Trophoblast cell (in vitro differentiated cells and primary cell): ENCODE measurements at regions not wholly inside any gene's neighbourhood (a gene's known extent, or its start where the extent isn't known, plus 50 kb on each side); places are given as distances from the start of the nearest gene placed in this dataset.

ENCODE experiments used
- DNase-seq, 2 donors: peaks; one replicate each; pipeline ENCODE4 v3.0.0-alpha.2; 2016
- H2AFZ ChIP-seq: 2 replicates; pipeline ENCODE4 v1.6.1; 2013; ENCODE audit warnings: low read length, moderate library complexity, mild to moderate bottlenecking; ENCODE audit not compliant: insufficient read depth, poor library complexity
- H2AK5ac ChIP-seq: 2 replicates; pipeline ENCODE4 v1.6.1; 2013; ENCODE audit warnings: mild to moderate bottlenecking, low read length
- H2BK120ac ChIP-seq: 2 replicates; pipeline ENCODE4 v1.6.1; 2013; ENCODE audit warnings: low read length, mild to moderate bottlenecking, moderate library complexity; ENCODE audit not compliant: insufficient read depth, poor library complexity
- H2BK12ac ChIP-seq: 2 replicates; pipeline ENCODE4 v1.6.1; 2013; ENCODE audit warnings: mild to moderate bottlenecking, low read length, moderate library complexity
- H2BK5ac ChIP-seq: 2 replicates; pipeline ENCODE4 v1.6.1; 2013; ENCODE audit warnings: low read length, low read depth, moderate library complexity, mild to moderate bottlenecking; ENCODE audit not compliant: poor library complexity
- H3K14ac ChIP-seq: 2 replicates; pipeline ENCODE4 v1.6.1; 2013; ENCODE audit warnings: mild to moderate bottlenecking, low read length
- H3K18ac ChIP-seq: 2 replicates; pipeline ENCODE4 v1.6.1; 2013; ENCODE audit warnings: mild to moderate bottlenecking, low read length
- H3K23ac ChIP-seq: 2 replicates; pipeline ENCODE4 v1.6.1; 2013; ENCODE audit warnings: low read length
- H3K27ac ChIP-seq: 2 replicates; pipeline ENCODE4 v1.5.1; 2013; ENCODE audit warnings: low read depth, mild to moderate bottlenecking, inconsistent platforms, low read length, moderate library complexity
- H3K27me3 ChIP-seq: 2 replicates; pipeline ENCODE4 v1.6.1; 2013; ENCODE audit warnings: inconsistent platforms, mild to moderate bottlenecking, low read length, moderate library complexity; ENCODE audit not compliant: insufficient read depth
- H3K36me3 ChIP-seq, 2 experiments: 1 replicate in 1 of 2; 2 replicates in 1 of 2; pipeline ENCODE4 v1.6.1; 2013; ENCODE audit warnings: low read length in 2 of 2, mild to moderate bottlenecking in 2 of 2, moderate library complexity in 1 of 2; ENCODE audit not compliant: insufficient read depth in 2 of 2, control insufficient read depth in 1 of 2
- H3K4ac ChIP-seq: 2 replicates; pipeline ENCODE4 v1.6.1; 2013; ENCODE audit warnings: low read depth, mild to moderate bottlenecking, low read length, moderate library complexity
- H3K4me1 ChIP-seq, 2 experiments: 1 replicate in 1 of 2; 2 replicates in 1 of 2; pipeline ENCODE4 v1.6.1; 2013; ENCODE audit warnings: low read length in 2 of 2, mild to moderate bottlenecking in 2 of 2, moderate library complexity in 1 of 2; ENCODE audit not compliant: insufficient read depth in 2 of 2, control insufficient read depth in 1 of 2
- H3K4me2 ChIP-seq: 2 replicates; pipeline ENCODE4 v1.6.1; 2013; ENCODE audit warnings: inconsistent platforms, mild to moderate bottlenecking, low read length, moderate library complexity
- H3K4me3 ChIP-seq: 2 replicates; pipeline ENCODE4 v1.5.1; 2013; ENCODE audit warnings: mild to moderate bottlenecking, low read depth, low read length, inconsistent platforms
- H3K79me1 ChIP-seq: one replicate; pipeline ENCODE4 v1.6.1; 2013; ENCODE audit warnings: low read length
- H3K79me2 ChIP-seq: 2 replicates; pipeline ENCODE4 v1.6.1; 2013; ENCODE audit warnings: low read length, mild to moderate bottlenecking; ENCODE audit not compliant: control insufficient read depth, insufficient read depth, poor library complexity
- H3K9ac ChIP-seq: 2 replicates; pipeline ENCODE4 v1.6.1; 2013; ENCODE audit warnings: mild to moderate bottlenecking, low read length
- H3K9me3 ChIP-seq: 2 replicates; pipeline ENCODE4 v1.6.1; 2013; ENCODE audit warnings: low read depth, mild to moderate bottlenecking, control low read depth, inconsistent platforms, low read length; ENCODE audit not compliant: insufficient read depth
- H4K12ac ChIP-seq: 2 replicates; pipeline ENCODE4 v1.6.1; 2013; ENCODE audit warnings: low read depth, mild to moderate bottlenecking, low read length, moderate library complexity
- H4K8ac ChIP-seq: 2 replicates; pipeline ENCODE4 v1.6.1; 2013; ENCODE audit warnings: low read depth, mild to moderate bottlenecking, low read length, moderate library complexity
- H4K91ac ChIP-seq: one replicate; pipeline ENCODE4 v1.6.1; 2013; ENCODE audit warnings: low read depth, mild to moderate bottlenecking, low read length, moderate library complexity
- WGBS: extraction: QIAGEN DNeasy Blood & Tissue Kit; methylation state at CpG from one replicate; pipeline ENCODE4 v1.1.7; 2013; ENCODE audit warnings: missing lambda C conversion rate; ENCODE audit not compliant: insufficient read length, insufficient coverage; ENCODE audit errors: extremely low coverage; 5-methylcytosine and 5-hydroxymethylcytosine counted together

DNA sequence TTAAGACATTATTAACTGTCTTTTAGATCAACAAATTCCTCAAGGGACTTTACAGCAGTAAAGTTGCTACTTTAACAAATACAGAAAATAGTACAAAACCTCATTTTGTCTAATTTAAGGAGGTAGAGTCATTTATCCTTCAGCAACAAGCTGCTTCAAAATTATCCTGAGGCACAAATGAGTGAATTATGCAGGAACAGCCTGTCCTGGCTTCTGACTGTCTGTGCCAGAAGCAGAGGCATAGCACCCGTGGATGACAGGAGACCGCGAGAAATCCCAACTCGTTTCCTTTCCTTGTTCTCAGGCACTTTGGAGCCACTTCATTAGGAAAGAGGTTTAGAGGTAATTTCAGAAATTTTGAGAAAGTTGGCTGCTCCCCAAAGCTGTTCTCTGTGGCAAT lies 549.2 kb upstream of the BTBD3 start:
- no peak overlapping the region for H3K4ac ChIP-seq
- H3K4me2 ChIP-seq: no peak overlapping the region
- no peak overlapping the region for H2AK5ac ChIP-seq
- H3K18ac ChIP-seq: no peak overlapping the region
- H3K23ac ChIP-seq: no peak overlapping the region
- peaks cover 0 to 5% of the 10 kb centered on the region in 2 experiments for H3K4me1 ChIP-seq
- no peak overlapping the region for H2BK12ac ChIP-seq
- no peak overlapping the region for H4K8ac ChIP-seq
- no peak for DNase-seq
- H3K9me3 ChIP-seq: peaks cover 2% of the 10 kb centered on the region
- H3K79me1 ChIP-seq: no peaks in the 10 kb centered on the region
- no peak overlapping the region for H2BK120ac ChIP-seq
- H4K12ac ChIP-seq: no peak overlapping the region
- H3K9ac ChIP-seq: no peak overlapping the region
- no peak overlapping the region for H2AFZ ChIP-seq
- no peak overlapping the region for H4K91ac ChIP-seq
- H3K79me2 ChIP-seq: no peaks in the 10 kb centered on the region
- H3K36me3 ChIP-seq: no peaks in the 10 kb centered on the region
- no peak overlapping the region for H3K14ac ChIP-seq
- no peaks in the 10 kb centered on the region for H3K27me3 ChIP-seq
- no peak overlapping the region for H3K27ac ChIP-seq
- no peak overlapping the region for H2BK5ac ChIP-seq
- WGBS: no CpG with 5 or more reads among the region's 4 CpGs
- no peak overlapping the region for H3K4me3 ChIP-seq

DNA sequence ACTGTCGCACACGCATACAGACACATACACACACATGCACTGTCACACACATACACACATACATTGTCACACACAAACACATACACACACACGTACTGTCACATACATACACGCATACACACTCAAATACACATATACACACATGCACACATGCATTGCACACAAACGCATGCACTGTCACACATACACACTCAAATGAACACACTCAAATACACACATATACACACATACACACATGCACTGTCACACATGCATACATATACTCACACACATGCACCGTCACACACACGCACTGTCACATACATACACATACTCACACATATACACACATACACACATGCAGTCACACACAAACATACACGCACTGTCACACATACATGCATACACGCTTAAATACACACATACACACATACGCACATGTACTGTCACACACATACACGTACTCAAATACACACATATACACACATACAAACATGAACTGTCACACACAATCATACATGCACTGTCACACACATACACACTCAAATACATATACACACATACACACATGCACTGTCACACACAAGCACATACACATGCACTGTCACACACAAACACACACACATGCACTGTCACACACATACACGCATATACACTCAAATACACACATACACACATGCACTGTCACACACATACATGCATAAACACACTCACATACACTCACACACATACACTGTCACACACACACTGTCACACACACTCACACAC lies 548.6 kb upstream of the BTBD3 start:
- Histone ChIP-seq H2AK5ac (no peak overlapping the region), H3K36me3 (no peaks in the 10 kb centered on the region), H4K91ac (no peak overlapping the region), H3K23ac (peak overlapping the region; percentile 79), H3K4ac (no peak overlapping the region), H4K8ac (no peak overlapping the region), H3K4me1 (peaks cover 0 to 5% of the 10 kb centered on the region in 2 experiments), H2BK12ac (no peak overlapping the region), H3K4me2 (no peak overlapping the region), H4K12ac (no peak overlapping the region), H3K27me3 (no peaks in the 10 kb centered on the region), H3K79me2 (no peaks in the 10 kb centered on the region), H3K9ac (no peak overlapping the region), H3K9me3 (peaks cover 2% of the 10 kb centered on the region), H3K79me1 (no peaks in the 10 kb centered on the region), H3K27ac (no peak overlapping the region), H2BK120ac (no peak overlapping the region), H3K14ac (no peak overlapping the region), H3K18ac (no peak overlapping the region), H3K4me3 (peak overlapping the region; percentile 55), H2BK5ac (no peak overlapping the region), H2AFZ (no peak overlapping the region)
- DNase-seq: no peak
- 100% methylated on average over 2 of the region's 12 CpGs for WGBS

DNA sequence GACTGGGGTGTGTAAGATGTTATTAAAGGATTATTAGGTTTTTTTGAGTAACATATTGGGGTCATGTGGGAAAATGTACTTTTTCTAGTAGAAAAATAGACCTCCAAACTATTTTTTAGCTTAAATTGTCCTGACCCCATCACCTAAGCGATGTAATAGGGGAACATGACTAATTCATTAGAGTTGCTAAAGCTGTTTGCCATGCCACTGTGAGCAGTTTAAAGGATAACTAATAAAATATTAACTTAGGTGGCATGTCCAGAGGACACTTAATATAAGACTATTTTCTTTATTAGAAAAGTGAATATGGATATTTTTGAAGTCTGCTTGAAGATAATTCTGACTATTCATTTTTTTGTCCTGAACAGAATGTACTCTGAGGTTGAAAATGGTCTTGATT lies 545.9 kb upstream of the BTBD3 start:
- no peak for DNase-seq
- H4K12ac ChIP-seq: no peak overlapping the region
- H2BK120ac ChIP-seq: no peak overlapping the region
- H3K9me3 ChIP-seq: peaks cover 2% of the 10 kb centered on the region
- H3K9ac ChIP-seq: no peak overlapping the region
- no peak overlapping the region for H4K8ac ChIP-seq
- H3K4me3 ChIP-seq: no peak overlapping the region
- no peak overlapping the region for H2AFZ ChIP-seq
- H3K4ac ChIP-seq: no peak overlapping the region
- H3K27ac ChIP-seq: no peak overlapping the region
- H2AK5ac ChIP-seq: no peak overlapping the region
- no peak overlapping the region for H3K23ac ChIP-seq
- H2BK12ac ChIP-seq: no peak overlapping the region
- no peak overlapping the region for H4K91ac ChIP-seq
- no peak overlapping the region for H3K14ac ChIP-seq
- H3K79me1 ChIP-seq: no peaks in the 10 kb centered on the region
- H3K79me2 ChIP-seq: no peaks in the 10 kb centered on the region
- no peak overlapping the region for H3K18ac ChIP-seq
- peaks cover 0 to 5% of the 10 kb centered on the region in 2 experiments for H3K4me1 ChIP-seq
- no peak overlapping the region for H3K4me2 ChIP-seq
- no peaks in the 10 kb centered on the region for H3K27me3 ChIP-seq
- WGBS: no CpG with 5 or more reads among the region's 1 CpG
- no peak overlapping the region for H2BK5ac ChIP-seq
- H3K36me3 ChIP-seq: no peaks in the 10 kb centered on the region

DNA sequence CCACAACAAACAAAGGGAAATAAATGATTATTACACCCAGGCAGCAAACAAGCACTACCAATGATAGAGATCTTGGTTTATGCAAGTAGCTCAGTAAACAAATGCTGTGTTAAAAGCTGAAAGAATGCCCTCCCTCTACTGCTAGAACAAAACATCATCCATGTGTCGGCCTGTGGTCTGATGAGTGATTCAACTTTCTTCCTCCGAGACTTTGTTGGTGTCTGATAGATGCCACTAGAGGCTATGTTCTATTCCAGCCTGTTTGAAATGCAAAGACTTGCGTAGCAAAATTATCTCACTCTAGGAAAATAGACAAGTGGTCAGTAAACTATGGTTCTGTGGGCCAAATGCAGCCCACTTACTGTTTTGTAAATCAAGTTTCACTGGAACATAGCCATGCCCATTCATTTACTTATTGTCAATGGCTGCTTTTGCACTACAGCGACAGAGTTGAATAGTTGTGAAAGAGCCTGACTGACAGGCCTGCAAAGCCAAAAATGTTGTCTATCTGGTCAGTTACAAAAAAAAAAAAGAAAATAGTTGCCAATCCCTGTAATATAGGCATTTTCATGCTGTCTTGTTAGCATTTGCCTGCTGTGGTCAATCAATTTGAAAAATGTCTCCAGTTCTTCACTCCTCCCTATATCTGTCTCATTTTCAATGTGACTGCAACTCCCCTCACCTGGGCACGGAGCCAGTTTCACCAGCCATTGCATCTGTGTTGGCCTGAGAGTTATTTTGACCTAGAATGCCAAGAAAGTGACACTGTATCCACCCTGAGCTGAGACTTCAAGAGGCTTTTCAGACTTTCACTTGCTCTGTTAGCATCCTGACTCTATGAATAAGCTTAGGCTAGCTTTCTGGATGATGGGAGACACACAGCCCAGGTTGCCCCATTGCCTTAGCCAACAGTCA lies 544.6 kb upstream of the BTBD3 start:
- no peaks in the 10 kb centered on the region for H3K27me3 ChIP-seq
- H3K79me1 ChIP-seq: no peaks in the 10 kb centered on the region
- no peak overlapping the region for H3K23ac ChIP-seq
- H3K14ac ChIP-seq: no peak overlapping the region
- H3K27ac ChIP-seq: no peak overlapping the region
- H3K36me3 ChIP-seq: no peaks in the 10 kb centered on the region
- H3K9ac ChIP-seq: no peak overlapping the region
- no peak overlapping the region for H2BK120ac ChIP-seq
- no peak overlapping the region for H3K4me2 ChIP-seq
- WGBS: no CpG with 5 or more reads among the region's 5 CpGs
- no peak overlapping the region for H3K18ac ChIP-seq
- no peak overlapping the region for H4K8ac ChIP-seq
- H2AK5ac ChIP-seq: no peak overlapping the region
- no peak overlapping the region for H3K4me3 ChIP-seq
- DNase-seq: peak in 1 of 2 donors; percentile 43
- H2AFZ ChIP-seq: no peak overlapping the region
- H2BK5ac ChIP-seq: no peak overlapping the region
- no peak overlapping the region for H3K4ac ChIP-seq
- no peak overlapping the region for H4K91ac ChIP-seq
- H4K12ac ChIP-seq: no peak overlapping the region
- peaks cover 2% of the 10 kb centered on the region for H3K9me3 ChIP-seq
- no peaks in the 10 kb centered on the region for H3K79me2 ChIP-seq
- H3K4me1 ChIP-seq: peaks cover 0 to 5% of the 10 kb centered on the region in 2 experiments
- H2BK12ac ChIP-seq: no peak overlapping the region
